Thyroid gland (tissue), 4 donors: ENCODE measurements at regions not wholly inside any gene's neighbourhood (a gene's known extent, or its start where the extent isn't known, plus 50 kb on each side); places are given as distances from the start of the nearest gene placed in this dataset.

ENCODE experiments used
- CTCF ChIP-seq, 6 experiments: fragments of 200-600 bp in 3 of 6; fragments of 450-650 bp in 3 of 6; sonication (generic) in 3 of 6; IDR thresholded peaks; one replicate each; pipeline ENCODE4 v1.5.1; 2016 to 2019; ENCODE audit warnings: antibody characterized with exemption in 6 of 6, mild to moderate bottlenecking in 2 of 6, inconsistent platforms in 1 of 6, moderate library complexity in 1 of 6
- POLR2A ChIP-seq, 2 donors: fragments of 450-650 bp; IDR thresholded peaks; one replicate each; pipeline ENCODE4 v1.6.1; 2017; ENCODE audit warnings: antibody characterized with exemption in 2 of 2, mild to moderate bottlenecking in 2 of 2, moderate library complexity in 1 of 2

DNA sequence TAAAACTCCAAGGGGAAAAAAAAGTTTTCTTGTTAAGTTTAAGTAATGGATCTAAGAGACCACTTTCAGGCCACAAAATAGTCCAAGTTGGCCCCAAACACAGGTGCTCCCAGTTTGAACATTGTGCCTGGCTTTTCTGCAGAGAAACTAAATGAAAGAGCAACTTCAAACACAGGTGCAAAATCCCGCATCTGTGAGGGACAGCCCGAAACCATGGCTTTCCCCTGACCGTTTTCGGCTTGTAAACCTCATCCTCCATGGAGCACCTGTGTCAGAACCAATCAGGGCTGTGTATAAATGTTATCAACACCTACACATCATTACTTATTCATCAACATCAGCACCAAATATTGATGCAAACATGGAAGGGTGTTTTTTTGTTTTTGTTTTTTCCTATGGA is 126.8 kb upstream of the OBI1 start:
- TF ChIP-seq POLR2A (IDR thresholded peaks at IDR 0.05) (no peak), CTCF (IDR thresholded peaks at IDR 0.05) (no peak)
